ENCODE measurements at regions not wholly inside any gene's neighbourhood (a gene's known extent, or its start where the extent isn't known, plus 50 kb on each side); places are given as distances from the start of the nearest gene placed in this dataset.
A peak's percentile ranks its signal among the peaks of the same experiment; 100 is the strongest.

DNA sequence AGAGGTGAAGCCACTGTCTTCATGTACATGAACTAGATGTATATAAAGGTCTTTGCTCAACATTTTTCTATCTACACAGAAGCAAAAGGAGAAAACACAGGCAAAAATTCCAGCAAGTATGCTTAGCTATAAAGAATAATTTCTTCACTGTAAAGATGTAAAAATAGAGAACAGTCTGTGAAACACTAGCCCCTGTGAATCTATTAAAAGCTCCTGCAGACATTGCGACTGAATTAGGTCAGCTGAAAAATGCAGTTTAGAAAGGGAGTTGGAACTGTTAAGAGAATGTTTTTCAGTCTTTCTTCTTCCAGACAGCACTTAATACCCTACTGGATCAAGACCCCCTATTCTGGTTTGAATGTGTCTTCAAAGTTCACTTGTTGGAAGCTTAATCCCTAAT lies 291.5 kb downstream of the KBTBD8 start:
- Histone ChIP-seq H3K27ac (no peak overlapping the region), H3K4me1 (no peaks in the 10 kb centered on the region), H3K9me3 (no peaks in the 10 kb centered on the region), H3K36me3 (no peaks in the 10 kb centered on the region), H3K27me3 (no peaks in the 10 kb centered on the region), H3K4me3 (no peak overlapping the region)
- intact Hi-C loops (cut with DNase I; ENCODE audit: low total_unique reads): no loop called here
- TF ChIP-seq POLR2AphosphoS5 (IDR thresholded peaks at IDR 0.05) (no peak), POLR2A (IDR thresholded peaks at IDR 0.05) (no peak)
- TF ChIP-seq, protein P1, sequence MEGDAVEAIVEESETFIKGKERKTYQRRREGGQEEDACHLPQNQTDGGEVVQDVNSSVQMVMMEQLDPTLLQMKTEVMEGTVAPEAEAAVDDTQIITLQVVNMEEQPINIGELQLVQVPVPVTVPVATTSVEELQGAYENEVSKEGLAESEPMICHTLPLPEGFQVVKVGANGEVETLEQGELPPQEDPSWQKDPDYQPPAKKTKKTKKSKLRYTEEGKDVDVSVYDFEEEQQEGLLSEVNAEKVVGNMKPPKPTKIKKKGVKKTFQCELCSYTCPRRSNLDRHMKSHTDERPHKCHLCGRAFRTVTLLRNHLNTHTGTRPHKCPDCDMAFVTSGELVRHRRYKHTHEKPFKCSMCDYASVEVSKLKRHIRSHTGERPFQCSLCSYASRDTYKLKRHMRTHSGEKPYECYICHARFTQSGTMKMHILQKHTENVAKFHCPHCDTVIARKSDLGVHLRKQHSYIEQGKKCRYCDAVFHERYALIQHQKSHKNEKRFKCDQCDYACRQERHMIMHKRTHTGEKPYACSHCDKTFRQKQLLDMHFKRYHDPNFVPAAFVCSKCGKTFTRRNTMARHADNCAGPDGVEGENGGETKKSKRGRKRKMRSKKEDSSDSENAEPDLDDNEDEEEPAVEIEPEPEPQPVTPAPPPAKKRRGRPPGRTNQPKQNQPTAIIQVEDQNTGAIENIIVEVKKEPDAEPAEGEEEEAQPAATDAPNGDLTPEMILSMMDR (IDR thresholded peaks at IDR 0.05): no peak
- no peak for DNase-seq (ENCODE audit: low spot score in 2 of 2)

DNA sequence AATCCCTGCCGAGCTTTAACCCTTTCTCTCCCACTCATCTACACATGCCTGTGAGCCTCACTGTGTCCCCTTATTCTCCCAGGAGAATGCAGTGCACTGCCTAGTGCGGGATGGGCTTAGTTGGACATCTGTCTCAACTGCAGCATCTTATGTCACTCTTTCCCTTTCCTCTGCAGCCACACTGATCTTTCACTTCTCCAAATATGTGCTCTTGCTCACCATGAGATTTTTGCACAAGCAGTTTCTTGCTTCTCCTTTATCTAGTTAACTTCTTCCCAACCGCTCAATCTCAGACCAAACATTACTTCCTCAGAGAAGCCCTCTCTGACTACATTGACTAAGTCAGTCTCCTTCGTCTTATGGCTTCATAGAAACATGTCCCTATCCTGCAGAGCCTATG lies 292.3 kb downstream of the KBTBD8 start:
- Histone ChIP-seq H3K9me3 (no peaks in the 10 kb centered on the region), H3K27me3 (no peaks in the 10 kb centered on the region), H3K4me1 (no peaks in the 10 kb centered on the region), H3K4me3 (no peak overlapping the region), H3K27ac (no peak overlapping the region), H3K36me3 (no peaks in the 10 kb centered on the region)
- no peak for DNase-seq (ENCODE audit: low spot score in 2 of 2)
- intact Hi-C loops (cut with DNase I; ENCODE audit: low total_unique reads): no loop called here
- no peak for TF ChIP-seq POLR2AphosphoS5 (IDR thresholded peaks at IDR 0.05)
- no peak for TF ChIP-seq POLR2A (IDR thresholded peaks at IDR 0.05)
- TF ChIP-seq, protein P1 (IDR thresholded peaks at IDR 0.05): no peak

DNA sequence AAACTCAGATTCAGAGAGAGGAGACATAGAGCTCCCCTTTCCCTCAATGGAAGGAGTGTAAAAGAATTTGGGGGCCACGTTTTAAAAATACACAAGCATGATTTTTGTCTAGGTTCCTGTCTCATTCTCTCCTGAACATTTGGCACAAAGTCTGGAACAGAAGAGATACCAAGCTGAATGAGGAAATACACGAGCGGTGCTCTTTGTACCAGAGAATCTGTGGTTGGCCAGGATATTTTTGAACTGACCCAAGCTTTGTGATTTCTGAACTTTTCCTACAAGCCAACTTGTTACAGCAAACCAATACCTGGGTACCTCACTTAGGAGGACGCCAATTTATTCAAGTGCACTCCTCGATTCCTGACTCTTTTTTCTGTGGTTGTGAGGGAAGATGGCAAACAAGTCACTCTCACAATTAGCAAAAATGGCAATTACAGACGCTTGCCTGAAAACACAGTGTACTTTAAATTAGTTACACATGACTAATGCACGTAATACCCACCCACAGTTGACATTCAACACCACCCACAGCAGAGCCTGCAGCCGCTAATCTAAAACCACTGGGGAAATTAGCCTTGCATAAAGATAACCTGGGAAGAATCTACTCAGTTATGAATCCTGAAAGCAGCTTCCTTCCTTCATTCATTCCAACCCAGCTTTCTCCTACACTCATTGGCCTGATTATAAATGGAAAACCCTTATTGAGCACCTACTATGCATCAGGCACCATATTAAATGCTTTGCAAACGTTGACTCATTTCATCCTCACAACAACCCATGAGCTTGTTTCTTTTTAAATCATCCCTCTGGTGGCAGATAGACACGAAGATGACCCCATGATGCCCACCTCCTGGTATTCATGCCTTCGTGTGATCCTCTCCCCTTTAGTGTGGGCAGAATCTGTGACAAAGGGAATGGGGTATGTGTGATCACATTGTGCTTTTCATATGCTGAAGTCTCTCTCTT lies 293.5 kb downstream of the KBTBD8 start:
- Histone ChIP-seq H3K27ac (no peak overlapping the region), H3K36me3 (no peaks in the 10 kb centered on the region), H3K9me3 (no peaks in the 10 kb centered on the region), H3K27me3 (no peaks in the 10 kb centered on the region), H3K4me3 (no peak overlapping the region), H3K4me1 (no peaks in the 10 kb centered on the region)
- no peak for DNase-seq (ENCODE audit: low spot score in 2 of 2)
- TF ChIP-seq POLR2A (IDR thresholded peaks at IDR 0.05): no peak
- TF ChIP-seq POLR2AphosphoS5 (IDR thresholded peaks at IDR 0.05): no peak
- TF ChIP-seq, protein P1 (IDR thresholded peaks at IDR 0.05): no peak
- intact Hi-C loops (cut with DNase I; ENCODE audit: low total_unique reads): no loop called here

DNA sequence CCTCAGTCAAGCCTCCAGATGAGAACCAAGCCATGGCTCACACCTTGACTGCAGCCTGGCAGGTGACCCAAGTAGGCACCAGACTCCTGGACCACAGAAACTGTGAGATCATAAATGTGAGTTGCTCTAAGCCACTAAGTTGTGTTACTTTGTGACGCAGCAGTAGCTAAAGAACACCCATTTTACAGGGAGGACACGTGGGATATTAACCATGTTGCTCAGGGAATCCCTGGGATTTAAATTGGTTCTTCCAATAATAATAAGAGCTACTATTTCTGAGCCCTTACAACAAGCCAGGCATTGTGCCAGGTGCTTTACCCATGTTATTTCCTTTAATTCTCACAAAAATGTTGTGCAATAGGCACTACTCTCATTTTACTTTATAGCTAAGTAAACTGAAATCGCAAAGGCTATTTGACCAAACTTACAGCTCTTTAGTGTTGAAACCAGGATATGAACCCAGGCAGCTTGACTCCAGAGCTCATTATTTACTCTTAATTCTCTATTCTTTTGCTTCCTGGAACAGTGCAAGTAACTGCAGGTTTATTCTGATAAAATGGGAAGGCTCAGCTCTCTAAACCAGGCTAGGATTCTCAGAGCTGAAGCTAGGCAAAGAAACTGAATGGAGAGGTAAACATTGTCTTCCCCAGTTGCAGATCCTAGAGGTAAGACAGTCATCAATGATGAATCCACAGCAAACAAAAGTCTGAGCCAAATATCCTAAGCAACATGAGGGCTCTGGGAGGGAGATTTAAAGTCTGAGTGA lies 294.4 kb downstream of the KBTBD8 start:
- Histone ChIP-seq H3K9me3 (no peaks in the 10 kb centered on the region), H3K27me3 (no peaks in the 10 kb centered on the region), H3K4me1 (no peaks in the 10 kb centered on the region), H3K4me3 (no peak overlapping the region), H3K27ac (no peak overlapping the region), H3K36me3 (no peaks in the 10 kb centered on the region)
- TF ChIP-seq POLR2A (IDR thresholded peaks at IDR 0.05) (no peak), POLR2AphosphoS5 (IDR thresholded peaks at IDR 0.05) (no peak)
- DNase-seq (ENCODE audit: low spot score in 2 of 2): peak in 1 of 2 donors; percentile 19
- intact Hi-C loops (cut with DNase I; ENCODE audit: low total_unique reads): no loop called here

DNA sequence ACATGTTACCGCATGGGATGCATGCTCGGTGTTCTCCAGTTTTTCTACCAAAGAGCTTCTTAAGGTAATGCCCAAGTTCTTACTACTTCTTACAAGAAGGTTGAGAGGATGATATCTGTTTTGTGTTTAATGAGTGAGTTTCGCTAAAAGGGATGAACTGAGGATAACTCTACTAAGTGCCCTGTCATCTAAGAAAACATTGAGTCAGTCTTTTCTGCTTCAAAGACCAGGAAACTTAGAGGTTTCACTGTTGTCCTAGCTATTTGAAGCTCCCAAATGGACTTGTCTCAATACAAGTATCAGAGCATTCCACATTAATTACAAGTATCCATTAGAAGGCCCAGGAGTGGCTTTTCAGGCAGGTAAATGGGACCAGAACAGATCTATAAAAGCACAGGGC lies 296.2 kb downstream of the KBTBD8 start:
- Histone ChIP-seq H3K9me3 (no peaks in the 10 kb centered on the region), H3K4me3 (no peak overlapping the region), H3K27me3 (no peaks in the 10 kb centered on the region), H3K27ac (no peak overlapping the region), H3K4me1 (no peaks in the 10 kb centered on the region), H3K36me3 (no peaks in the 10 kb centered on the region)
- TF ChIP-seq POLR2A (IDR thresholded peaks at IDR 0.05): no peak
- TF ChIP-seq, protein P1 (IDR thresholded peaks at IDR 0.05): no peak
- TF ChIP-seq POLR2AphosphoS5 (IDR thresholded peaks at IDR 0.05): no peak
- no peak for DNase-seq (ENCODE audit: low spot score in 2 of 2)
- intact Hi-C loops (cut with DNase I; ENCODE audit: low total_unique reads): no loop called here

Data from breast epithelium (tissue), 4 donors.